Chondrocyte (in vitro differentiated cells): ENCODE measurements at regions not wholly inside any gene's neighbourhood (a gene's known extent, or its start where the extent isn't known, plus 50 kb on each side); places are given as distances from the start of the nearest gene placed in this dataset.

Source experiments
- DNase-seq: peaks from one replicate; pipeline ENCODE4 v3.0.0; 2021; ENCODE audit warnings: mixed read lengths, low spot score
- H3K27ac Mint-ChIP-seq: one replicate; pipeline ENCODE4 v1.8.0; 2021; ENCODE audit warnings: mild to moderate bottlenecking, moderate library complexity, mixed read lengths; ENCODE audit not compliant: unreplicated experiment
- H3K27me3 Mint-ChIP-seq: 2 replicates; pipeline ENCODE4 v1.8.0; 2021; ENCODE audit warnings: low read depth, mixed read lengths
- H3K36me3 Mint-ChIP-seq: 2 replicates; pipeline ENCODE4 v1.8.0; 2021; ENCODE audit warnings: low read depth, mixed read lengths
- H3K4me1 Mint-ChIP-seq: 2 replicates; pipeline ENCODE4 v1.8.0; 2021; ENCODE audit warnings: low read depth, mild to moderate bottlenecking, mixed read lengths
- H3K4me3 Mint-ChIP-seq: one replicate; pipeline ENCODE4 v1.8.0; 2021; ENCODE audit warnings: mild to moderate bottlenecking, moderate library complexity, mixed read lengths; ENCODE audit not compliant: unreplicated experiment
- H3K9me3 Mint-ChIP-seq: 2 replicates; pipeline ENCODE4 v1.8.0; 2021; ENCODE audit warnings: low read depth, mixed read lengths
- TF ChIP-seq, protein P1 (sequence below): fragments of 200-600 bp; sonication (generic); IDR thresholded peaks from 2 replicates; pipeline ENCODE4 v1.5.0; 2021; ENCODE audit warnings: antibody characterized with exemption, mild to moderate bottlenecking, moderate library complexity

DNA sequence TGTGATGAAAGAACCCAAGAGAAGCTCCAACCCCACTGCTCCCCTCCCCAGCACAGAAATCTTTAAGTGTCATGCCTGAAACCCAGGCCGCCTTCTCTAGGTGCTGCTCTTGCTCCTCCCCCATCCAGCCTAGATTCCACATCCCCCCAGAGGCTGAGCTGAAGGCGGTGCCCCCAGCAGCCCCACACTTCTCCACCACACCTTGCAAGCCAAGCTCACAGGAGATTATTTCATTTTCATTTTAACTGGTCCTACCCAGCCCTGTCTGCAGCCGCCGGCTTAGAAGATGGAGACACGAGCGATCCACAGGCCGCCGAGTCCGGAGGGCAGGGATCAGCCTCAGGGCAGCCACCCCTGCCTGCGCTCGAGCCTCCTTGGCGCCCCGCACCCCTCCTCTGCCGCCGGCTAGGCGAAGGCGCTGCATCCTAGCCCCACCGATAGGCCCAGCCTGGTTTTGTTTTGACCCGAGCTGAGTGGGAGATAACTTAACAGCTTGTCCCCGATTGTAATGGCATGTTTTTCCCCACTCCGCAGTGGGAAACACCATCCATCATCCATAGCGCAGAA lies 125.3 kb downstream of the RBFOX3 start:
- DNase-seq: no peak
- Mint-ChIP-seq H3K27me3 (peaks cover 45% of the 10 kb centered on the region), H3K27ac (no peak overlapping the region), H3K9me3 (no peaks in the 10 kb centered on the region), H3K4me3 (no peak overlapping the region), H3K36me3 (no peaks in the 10 kb centered on the region), H3K4me1 (no peaks in the 10 kb centered on the region)
- TF ChIP-seq, protein P1, sequence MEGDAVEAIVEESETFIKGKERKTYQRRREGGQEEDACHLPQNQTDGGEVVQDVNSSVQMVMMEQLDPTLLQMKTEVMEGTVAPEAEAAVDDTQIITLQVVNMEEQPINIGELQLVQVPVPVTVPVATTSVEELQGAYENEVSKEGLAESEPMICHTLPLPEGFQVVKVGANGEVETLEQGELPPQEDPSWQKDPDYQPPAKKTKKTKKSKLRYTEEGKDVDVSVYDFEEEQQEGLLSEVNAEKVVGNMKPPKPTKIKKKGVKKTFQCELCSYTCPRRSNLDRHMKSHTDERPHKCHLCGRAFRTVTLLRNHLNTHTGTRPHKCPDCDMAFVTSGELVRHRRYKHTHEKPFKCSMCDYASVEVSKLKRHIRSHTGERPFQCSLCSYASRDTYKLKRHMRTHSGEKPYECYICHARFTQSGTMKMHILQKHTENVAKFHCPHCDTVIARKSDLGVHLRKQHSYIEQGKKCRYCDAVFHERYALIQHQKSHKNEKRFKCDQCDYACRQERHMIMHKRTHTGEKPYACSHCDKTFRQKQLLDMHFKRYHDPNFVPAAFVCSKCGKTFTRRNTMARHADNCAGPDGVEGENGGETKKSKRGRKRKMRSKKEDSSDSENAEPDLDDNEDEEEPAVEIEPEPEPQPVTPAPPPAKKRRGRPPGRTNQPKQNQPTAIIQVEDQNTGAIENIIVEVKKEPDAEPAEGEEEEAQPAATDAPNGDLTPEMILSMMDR: no peak

DNA sequence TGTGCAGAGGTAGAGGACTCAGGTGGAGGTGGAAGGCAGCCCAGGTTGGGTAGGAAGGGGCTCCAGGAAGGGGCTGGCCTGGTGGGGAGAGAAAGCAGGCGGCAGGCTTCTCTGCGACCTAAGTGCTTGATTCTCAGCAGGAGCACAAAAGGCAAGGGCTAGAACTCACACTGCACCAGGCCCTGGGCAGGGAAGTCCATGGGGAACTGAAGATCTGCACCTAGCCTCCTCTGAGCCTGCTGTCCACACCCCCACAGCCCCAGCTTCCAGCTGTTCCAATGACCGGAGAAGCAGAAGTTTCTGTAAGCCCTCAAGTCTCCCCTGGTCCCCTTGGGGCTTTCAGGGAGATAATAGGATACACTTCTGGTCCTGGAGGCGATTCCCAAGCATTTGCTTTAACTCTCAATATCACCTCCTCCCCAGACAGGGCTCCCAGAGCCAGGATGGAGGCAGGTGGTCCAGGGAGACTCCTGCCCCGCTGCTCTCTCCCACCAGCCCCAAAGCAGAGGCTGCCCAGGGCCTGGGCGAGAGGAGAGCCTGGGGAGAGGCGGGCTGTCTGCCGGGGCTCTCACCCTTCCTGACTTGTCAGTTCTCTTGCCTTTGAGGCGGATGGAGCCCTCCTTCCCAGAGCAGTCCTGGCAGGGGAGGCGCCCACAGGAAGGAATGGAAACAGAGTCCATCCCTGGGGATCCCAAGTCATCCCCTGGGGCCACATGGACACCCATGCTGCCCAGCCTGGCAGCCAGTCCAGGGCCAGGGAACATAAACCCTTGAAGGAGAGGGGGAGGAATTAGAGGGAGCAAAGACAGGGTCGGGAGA lies 126.0 kb downstream of the RBFOX3 start:
- peaks cover 45% of the 10 kb centered on the region for H3K27me3 Mint-ChIP-seq

DNA sequence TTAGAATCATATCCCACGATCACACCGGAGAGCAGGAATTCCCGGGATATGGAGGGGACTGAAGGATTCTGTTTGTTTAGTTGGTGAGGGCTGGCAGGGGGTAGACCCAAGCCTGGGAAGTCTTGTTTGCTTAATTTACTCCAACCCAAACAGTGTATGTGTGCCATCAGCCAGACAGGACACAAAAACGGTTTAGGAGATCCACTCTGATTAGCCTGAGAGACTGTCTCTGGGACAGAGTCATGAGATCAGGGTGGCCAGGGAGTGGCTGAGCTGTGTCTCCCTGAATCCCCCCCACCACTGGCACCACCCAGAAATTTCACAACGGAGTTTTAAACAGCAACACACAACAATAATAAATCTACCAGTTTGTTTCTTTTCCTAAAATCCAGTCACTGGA lies 127.0 kb downstream of the RBFOX3 start:
- Mint-ChIP-seq H3K4me3 (no peak overlapping the region), H3K27me3 (peaks cover 42% of the 10 kb centered on the region), H3K27ac (no peak overlapping the region)

More for the DNA sequence above, 126.0 kb downstream of the RBFOX3 start:
- H3K4me3 Mint-ChIP-seq: no peak overlapping the region
- no peak overlapping the region for H3K27ac Mint-ChIP-seq
- DNase-seq: no peak
- TF ChIP-seq, protein P1: no peak
- no peaks in the 10 kb centered on the region for H3K36me3 Mint-ChIP-seq
- H3K4me1 Mint-ChIP-seq: no peaks in the 10 kb centered on the region
- no peaks in the 10 kb centered on the region for H3K9me3 Mint-ChIP-seq

DNA sequence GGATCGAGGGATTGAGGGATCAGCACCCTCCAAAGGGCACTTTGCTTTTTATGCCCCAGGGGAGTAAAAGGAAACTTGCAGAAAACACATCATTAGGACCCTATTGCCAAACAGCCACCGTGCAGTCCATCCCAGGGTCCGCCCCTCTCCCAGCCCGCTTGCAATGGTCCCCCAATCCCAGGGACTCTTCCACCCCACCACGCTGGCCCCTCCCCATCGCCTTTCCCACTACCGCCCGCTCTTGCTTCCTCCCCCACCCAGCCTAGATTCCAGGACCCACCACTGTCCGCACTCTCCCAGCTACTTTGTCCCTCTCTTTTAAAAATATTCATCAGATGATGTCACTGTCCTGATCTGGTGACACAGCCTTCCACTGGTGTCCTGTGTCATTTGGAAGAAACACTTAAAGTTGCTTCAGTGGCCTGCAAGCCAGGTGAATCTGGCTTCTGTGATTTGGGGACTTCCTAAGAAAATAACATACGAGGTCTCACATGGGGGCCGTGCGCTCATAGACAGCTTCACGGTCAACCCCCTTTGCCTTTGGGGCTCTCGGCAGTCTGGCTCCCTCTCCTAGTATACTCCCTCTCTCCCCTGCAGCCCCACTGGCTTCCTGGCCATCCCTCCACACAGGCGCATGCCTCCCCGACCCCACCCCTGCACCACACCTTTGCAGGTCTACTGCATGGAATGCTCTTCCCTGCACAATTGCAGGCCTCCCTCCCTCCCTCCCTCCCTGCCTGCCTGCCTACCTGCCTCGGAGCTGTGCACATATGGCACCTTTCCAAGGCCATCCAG lies 127.9 kb downstream of the RBFOX3 start:
- H3K27ac Mint-ChIP-seq: no peak overlapping the region
- no peaks in the 10 kb centered on the region for H3K9me3 Mint-ChIP-seq
- H3K4me1 Mint-ChIP-seq: no peaks in the 10 kb centered on the region
- peaks cover 48% of the 10 kb centered on the region for H3K27me3 Mint-ChIP-seq
- DNase-seq: no peak
- H3K36me3 Mint-ChIP-seq: no peaks in the 10 kb centered on the region
- TF ChIP-seq, protein P1: no peak
- H3K4me3 Mint-ChIP-seq: no peak overlapping the region

More for the DNA sequence above, 127.0 kb downstream of the RBFOX3 start:
- Mint-ChIP-seq H3K9me3 (no peaks in the 10 kb centered on the region), H3K4me1 (no peaks in the 10 kb centered on the region), H3K36me3 (no peaks in the 10 kb centered on the region)
- no peak for DNase-seq
- TF ChIP-seq, protein P1: no peak

DNA sequence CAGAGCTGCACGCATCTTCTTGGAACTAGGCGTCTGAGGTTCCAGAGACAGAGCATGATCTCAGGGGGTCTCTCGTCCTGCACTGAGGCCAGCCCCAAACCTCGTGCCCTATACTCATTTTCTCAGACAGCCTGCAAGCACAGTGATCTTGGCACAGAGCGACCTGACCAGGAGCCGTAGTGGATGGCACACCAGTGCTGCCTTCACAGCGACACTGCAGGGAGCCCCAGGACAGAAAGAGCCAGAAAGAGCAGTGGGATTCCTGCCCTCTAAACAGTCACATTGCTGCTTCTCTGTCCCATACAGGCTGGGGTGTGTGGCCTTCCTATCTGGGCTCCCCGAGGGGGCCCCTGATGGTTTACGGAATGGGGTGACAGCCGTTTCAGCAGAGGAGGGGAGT lies 131.0 kb downstream of the RBFOX3 start:
- no peak for DNase-seq
- H3K9me3 Mint-ChIP-seq: no peaks in the 10 kb centered on the region
- no peaks in the 10 kb centered on the region for H3K4me1 Mint-ChIP-seq

More for the DNA sequence above, 131.0 kb downstream of the RBFOX3 start:
- H3K27ac Mint-ChIP-seq: no peak overlapping the region
- peaks cover 52% of the 10 kb centered on the region for H3K27me3 Mint-ChIP-seq
- TF ChIP-seq, protein P1: no peak
- H3K36me3 Mint-ChIP-seq: no peaks in the 10 kb centered on the region
- no peak overlapping the region for H3K4me3 Mint-ChIP-seq
